Activated CD8-positive, alpha-beta memory T cell treated with anti-CD3 and anti-CD28 coated beads, Interleukin-2, amount 10 ng/mL, durations not matched to agents 7 days and 5 days (primary cell): ENCODE measurements at regions not wholly inside any gene's neighbourhood (a gene's known extent, or its start where the extent isn't known, plus 50 kb on each side); places are given as distances from the start of the nearest gene placed in this dataset.
A peak's percentile ranks its signal among the peaks of the same experiment; 100 is the strongest.

ENCODE experiments used
- ATAC-seq: fragments of 150-1000 bp; cut with Tn5 transposase; one replicate; pipeline ENCODE4 v1.10.0; 2021; ENCODE audit warnings: moderate library complexity
- CTCF ChIA-PET: fragments of 350-600 bp; sonication (Branson Sonifier 250); formaldehyde crosslinking; loops from one replicate; lab custom pipeline; 2021; ENCODE audit warnings: antibody characterized with exemption; lab: Charles Lee
- DNase-seq: peaks from one replicate; pipeline ENCODE4 v3.0.0-alpha.2; 2020
- H3K27ac Mint-ChIP-seq: one replicate; pipeline ENCODE4 v1.8.0; 2021; ENCODE audit warnings: mild to moderate bottlenecking, mixed read lengths
- H3K27me3 Mint-ChIP-seq: one replicate; pipeline ENCODE4 v1.8.0; 2021; ENCODE audit warnings: mixed read lengths
- H3K36me3 Mint-ChIP-seq: one replicate; pipeline ENCODE4 v1.8.0; 2021; ENCODE audit warnings: mild to moderate bottlenecking, mixed read lengths
- H3K4me1 Mint-ChIP-seq: one replicate; pipeline ENCODE4 v1.8.0; 2021; ENCODE audit warnings: mixed read lengths
- H3K4me3 Mint-ChIP-seq: one replicate; pipeline ENCODE4 v1.8.0; 2021; ENCODE audit warnings: mild to moderate bottlenecking, moderate library complexity, mixed read lengths
- H3K9me3 Mint-ChIP-seq: one replicate; pipeline ENCODE4 v1.8.0; 2022; ENCODE audit warnings: low read depth, mixed read lengths

GRCh38 chr11:104623518-104623917 lies 274.7 kb downstream of the CASP12 start:
- CTCF ChIA-PET: interaction anchor here (1.0 kb wide), 1 partner anchor 13 kb away, joined by 4 read pairs; no protein-coding TSS in a partner anchor
- ATAC-seq (no peak), DNase-seq (no peak)
- H3K27me3 Mint-ChIP-seq: no peaks in the 10 kb centered on the region
- no peak overlapping the region for H3K27ac Mint-ChIP-seq
- H3K36me3 Mint-ChIP-seq: peaks cover 14% of the 10 kb centered on the region
- H3K9me3 Mint-ChIP-seq: peaks cover 5% of the 10 kb centered on the region
- no peak overlapping the region for H3K4me3 Mint-ChIP-seq
- peaks cover 11% of the 10 kb centered on the region for H3K4me1 Mint-ChIP-seq

GRCh38 chr11:104620991-104621390 lies 277.3 kb downstream of the CASP12 start:
- Mint-ChIP-seq H3K4me3 (no peak overlapping the region), H3K36me3 (peaks cover 30% of the 10 kb centered on the region), H3K9me3 (peaks cover 14% of the 10 kb centered on the region), H3K4me1 (peaks cover 11% of the 10 kb centered on the region), H3K27me3 (no peaks in the 10 kb centered on the region), H3K27ac (no peak overlapping the region)
- CTCF ChIA-PET: no interaction called here
- DNase-seq: no peak
- no peak for ATAC-seq

- ATAC-seq (no peak), DNase-seq (no peak)
- H3K4me1 Mint-ChIP-seq: peaks cover 20% of the 10 kb centered on the region
- H3K36me3 Mint-ChIP-seq: peaks cover 40% of the 10 kb centered on the region
- H3K4me3 Mint-ChIP-seq: no peak overlapping the region
- H3K27ac Mint-ChIP-seq: no peak overlapping the region
- H3K9me3 Mint-ChIP-seq: peaks cover 18% of the 10 kb centered on the region
- H3K27me3 Mint-ChIP-seq: no peaks in the 10 kb centered on the region
- CTCF ChIA-PET: no interaction called here
These were observed 278.5 kb downstream of the CASP12 start for GRCh38 chr11:104619751-104620150.

GRCh38 chr11:104618954-104619353 lies 279.3 kb downstream of the CASP12 start:
- CTCF ChIA-PET: no interaction called here
- Mint-ChIP-seq H3K27ac (no peak overlapping the region), H3K4me1 (peaks cover 21% of the 10 kb centered on the region), H3K36me3 (peaks cover 40% of the 10 kb centered on the region), H3K4me3 (no peak overlapping the region), H3K9me3 (peaks cover 18% of the 10 kb centered on the region), H3K27me3 (no peaks in the 10 kb centered on the region)
- DNase-seq (no peak), ATAC-seq (no peak)

GRCh38 chr11:104614961-104615360 lies 283.3 kb downstream of the CASP12 start:
- H3K9me3 Mint-ChIP-seq: peaks cover 13% of the 10 kb centered on the region
- peaks cover 34% of the 10 kb centered on the region for H3K36me3 Mint-ChIP-seq
- DNase-seq (no peak), ATAC-seq (no peak)
- peaks cover 29% of the 10 kb centered on the region for H3K4me1 Mint-ChIP-seq
- H3K4me3 Mint-ChIP-seq: no peak overlapping the region
- H3K27ac Mint-ChIP-seq: no peak overlapping the region
- H3K27me3 Mint-ChIP-seq: no peaks in the 10 kb centered on the region
- CTCF ChIA-PET: interaction anchor here (1.2 kb wide), 1 partner anchor 86 kb away, joined by 3 read pairs; no protein-coding TSS in a partner anchor

GRCh38 chr11:104614117-104614680 lies 284.1 kb downstream of the CASP12 start:
- no peaks in the 10 kb centered on the region for H3K27me3 Mint-ChIP-seq
- H3K36me3 Mint-ChIP-seq: peaks cover 36% of the 10 kb centered on the region
- peaks cover 13% of the 10 kb centered on the region for H3K9me3 Mint-ChIP-seq
- peak overlapping the region; percentile 58 for H3K27ac Mint-ChIP-seq
- H3K4me1 Mint-ChIP-seq: peaks cover 36% of the 10 kb centered on the region
- CTCF ChIA-PET: interaction anchor here (1.2 kb wide), 1 partner anchor 87 kb away, joined by 3 read pairs; no protein-coding TSS in a partner anchor
- no peak overlapping the region for H3K4me3 Mint-ChIP-seq
- no peak for DNase-seq
- peak; percentile 18 for ATAC-seq

- CTCF ChIA-PET: no interaction called here
- H3K27ac Mint-ChIP-seq: no peak overlapping the region
- H3K36me3 Mint-ChIP-seq: peaks cover 23% of the 10 kb centered on the region
- DNase-seq (no peak), ATAC-seq (no peak)
- peaks cover 2% of the 10 kb centered on the region for H3K9me3 Mint-ChIP-seq
- no peak overlapping the region for H3K4me3 Mint-ChIP-seq
- H3K27me3 Mint-ChIP-seq: no peaks in the 10 kb centered on the region
- H3K4me1 Mint-ChIP-seq: peaks cover 37% of the 10 kb centered on the region
These were observed 287.6 kb downstream of the CASP12 start for GRCh38 chr11:104610635-104611034.

- Mint-ChIP-seq H3K4me3 (no peak overlapping the region), H3K27ac (no peak overlapping the region), H3K36me3 (peaks cover 16% of the 10 kb centered on the region), H3K4me1 (peaks cover 27% of the 10 kb centered on the region), H3K9me3 (no peaks in the 10 kb centered on the region), H3K27me3 (no peaks in the 10 kb centered on the region)
- DNase-seq (peak; percentile 56), ATAC-seq (peak; percentile 98)
- CTCF ChIA-PET: interaction anchor here (0.9 to 1.6 kb wide), 4 partner anchors 12 to 325 kb away, joined by 3 to 4 read pairs (median 4); no protein-coding TSS in a partner anchor
These were observed 288.8 kb downstream of the CASP12 start for GRCh38 chr11:104609311-104610085.

- Mint-ChIP-seq H3K4me3 (no peak overlapping the region), H3K36me3 (peaks cover 22% of the 10 kb centered on the region)
- CTCF ChIA-PET: no interaction called here
These were observed 295.6 kb downstream of the CASP12 start for GRCh38 chr11:104602643-104603042.

GRCh38 chr11:104594228-104594958 lies 303.9 kb downstream of the CASP12 start:
- Mint-ChIP-seq H3K36me3 (peaks cover 12% of the 10 kb centered on the region), H3K27me3 (no peaks in the 10 kb centered on the region), H3K4me1 (peaks cover 14% of the 10 kb centered on the region), H3K4me3 (no peak overlapping the region), H3K9me3 (no peaks in the 10 kb centered on the region), H3K27ac (peak overlapping the region; percentile 76)
- CTCF ChIA-PET: no interaction called here
- ATAC-seq (peak; percentile 72), DNase-seq (no peak)

More at GRCh38 chr11:104602643-104603042, 295.6 kb downstream of the CASP12 start:
- no peaks in the 10 kb centered on the region for H3K4me1 Mint-ChIP-seq
- no peaks in the 10 kb centered on the region for H3K27me3 Mint-ChIP-seq
- peaks cover 14% of the 10 kb centered on the region for H3K9me3 Mint-ChIP-seq
- H3K27ac Mint-ChIP-seq: no peak overlapping the region
- ATAC-seq (no peak), DNase-seq (no peak)

GRCh38 chr11:104588970-104589369 lies 309.3 kb downstream of the CASP12 start:
- Mint-ChIP-seq H3K27ac (no peak overlapping the region), H3K4me3 (no peak overlapping the region), H3K9me3 (no peaks in the 10 kb centered on the region), H3K36me3 (peaks cover 7% of the 10 kb centered on the region), H3K27me3 (peaks cover 7% of the 10 kb centered on the region), H3K4me1 (peaks cover 6% of the 10 kb centered on the region)
- DNase-seq (no peak), ATAC-seq (no peak)
- CTCF ChIA-PET: no interaction called here

GRCh38 chr11:104588446-104588845 lies 309.8 kb downstream of the CASP12 start:
- Mint-ChIP-seq H3K36me3 (peaks cover 4% of the 10 kb centered on the region), H3K27me3 (peaks cover 13% of the 10 kb centered on the region), H3K27ac (no peak overlapping the region), H3K9me3 (no peaks in the 10 kb centered on the region), H3K4me1 (peaks cover 2% of the 10 kb centered on the region), H3K4me3 (no peak overlapping the region)
- CTCF ChIA-PET: no interaction called here
- DNase-seq (no peak), ATAC-seq (no peak)

- Mint-ChIP-seq H3K27ac (no peak overlapping the region), H3K9me3 (no peaks in the 10 kb centered on the region), H3K36me3 (no peaks in the 10 kb centered on the region), H3K4me3 (no peak overlapping the region), H3K4me1 (no peaks in the 10 kb centered on the region), H3K27me3 (peaks cover 21% of the 10 kb centered on the region)
- ATAC-seq (no peak), DNase-seq (no peak)
- CTCF ChIA-PET: no interaction called here
These were observed 313.4 kb downstream of the CASP12 start for GRCh38 chr11:104584823-104585222.
